ENCODE measurements at regions not wholly inside any gene's neighbourhood (a gene's known extent, or its start where the extent isn't known, plus 50 kb on each side); places are given as distances from the start of the nearest gene placed in this dataset.

DNA sequence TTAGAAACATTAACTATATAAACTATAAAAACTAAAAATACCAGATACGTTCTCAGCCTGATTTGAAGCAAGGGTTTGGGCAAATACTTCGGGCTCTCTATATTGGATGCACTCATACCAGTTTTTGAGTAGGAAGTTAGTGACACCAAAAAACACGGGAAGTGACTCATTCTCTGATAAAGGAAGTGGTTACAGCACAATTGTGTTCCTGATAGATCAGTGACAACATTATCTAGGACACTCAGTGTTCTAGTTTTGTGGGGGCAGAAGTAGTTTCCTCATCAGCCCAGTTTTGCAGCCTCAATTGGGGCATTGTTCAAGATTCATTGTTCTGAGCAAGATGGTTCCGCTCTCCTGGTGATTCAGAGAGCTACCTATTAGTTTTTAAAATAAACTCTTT is 469.6 kb upstream of the DPPA4 start:
- WGBS (ENCODE audit: extremely low coverage, insufficient read length, low lambda C conversion rate): no CpG with 5 or more reads among the region's 4 CpGs
- no peak overlapping the region for H2BK15ac ChIP-seq (ENCODE audit: low read depth, low read length)
- DNase-seq: no peak

More for the DNA sequence above, 469.6 kb upstream of the DPPA4 start:
- no peaks in the 10 kb centered on the region for H3K79me1 ChIP-seq (ENCODE audit: insufficient read depth, low read depth, low read length, poor library complexity, severe bottlenecking)
- H2BK20ac ChIP-seq (ENCODE audit: low read depth, low read length, poor library complexity, severe bottlenecking): no peak overlapping the region
- no peak overlapping the region for H3K4me2 ChIP-seq (ENCODE audit: insufficient read depth, insufficient read length, low read length)
- H2BK120ac ChIP-seq (ENCODE audit: low read depth, low read length, poor library complexity, severe bottlenecking): no peak overlapping the region
- H3K23ac ChIP-seq (ENCODE audit: insufficient read length, low read depth, low read length): no peak overlapping the region
- no peaks in the 10 kb centered on the region for H3K9me3 Mint-ChIP-seq
- H4K5ac ChIP-seq (ENCODE audit: insufficient read length, low read depth, low read length): no peak overlapping the region
- H3K36me3 Mint-ChIP-seq (ENCODE audit: insufficient read depth in 1 of 3, low read depth in 3 of 3): no peaks in the 10 kb centered on the region; a peak in 2 of 7 replicates
- H4K20me1 ChIP-seq (ENCODE audit: control insufficient read depth, insufficient read depth, insufficient read length): no peaks in the 10 kb centered on the region
- H3K27ac Mint-ChIP-seq: peak overlapping the region in 1 of 3 experiments; percentile 51; a peak in 1 of 7 replicates
- TF ChIP-seq, protein P1, sequence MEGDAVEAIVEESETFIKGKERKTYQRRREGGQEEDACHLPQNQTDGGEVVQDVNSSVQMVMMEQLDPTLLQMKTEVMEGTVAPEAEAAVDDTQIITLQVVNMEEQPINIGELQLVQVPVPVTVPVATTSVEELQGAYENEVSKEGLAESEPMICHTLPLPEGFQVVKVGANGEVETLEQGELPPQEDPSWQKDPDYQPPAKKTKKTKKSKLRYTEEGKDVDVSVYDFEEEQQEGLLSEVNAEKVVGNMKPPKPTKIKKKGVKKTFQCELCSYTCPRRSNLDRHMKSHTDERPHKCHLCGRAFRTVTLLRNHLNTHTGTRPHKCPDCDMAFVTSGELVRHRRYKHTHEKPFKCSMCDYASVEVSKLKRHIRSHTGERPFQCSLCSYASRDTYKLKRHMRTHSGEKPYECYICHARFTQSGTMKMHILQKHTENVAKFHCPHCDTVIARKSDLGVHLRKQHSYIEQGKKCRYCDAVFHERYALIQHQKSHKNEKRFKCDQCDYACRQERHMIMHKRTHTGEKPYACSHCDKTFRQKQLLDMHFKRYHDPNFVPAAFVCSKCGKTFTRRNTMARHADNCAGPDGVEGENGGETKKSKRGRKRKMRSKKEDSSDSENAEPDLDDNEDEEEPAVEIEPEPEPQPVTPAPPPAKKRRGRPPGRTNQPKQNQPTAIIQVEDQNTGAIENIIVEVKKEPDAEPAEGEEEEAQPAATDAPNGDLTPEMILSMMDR (conservative IDR thresholded peaks at IDR 0.05): no peak
- H3K9ac ChIP-seq (ENCODE audit: extremely low read depth, insufficient read length, low read length): no peak overlapping the region
- H3K4me1 ChIP-seq (ENCODE audit: insufficient read depth, low read length): no peaks in the 10 kb centered on the region
- H3K56ac ChIP-seq (ENCODE audit: insufficient read length, low read depth, low read length): no peak overlapping the region
- H2BK5ac ChIP-seq (ENCODE audit: insufficient read length, low read length): no peak overlapping the region
- H3K79me2 ChIP-seq (ENCODE audit: insufficient read depth, low read length): no peaks in the 10 kb centered on the region
- H3K27me3 Mint-ChIP-seq (ENCODE audit: low read depth): no peaks in the 10 kb centered on the region
- H3K23me2 ChIP-seq (ENCODE audit: insufficient read length, low read depth, low read length, poor library complexity, severe bottlenecking): no peaks in the 10 kb centered on the region
- no peaks in the 10 kb centered on the region for H3K27me3 ChIP-seq (ENCODE audit: insufficient read depth, low read length)
- H3T11ph ChIP-seq (ENCODE audit: low read length): no peak overlapping the region
- no peak overlapping the region for H3K27ac ChIP-seq (ENCODE audit: insufficient read length, low read depth, low read length)
- no peak overlapping the region for H2AK5ac ChIP-seq (ENCODE audit: insufficient read length, low read length)
- H2AFZ ChIP-seq (ENCODE audit: low read length): no peak overlapping the region
- no peak overlapping the region for H4K91ac ChIP-seq (ENCODE audit: insufficient read length, low read depth, low read length)
- H3K14ac ChIP-seq (ENCODE audit: insufficient read depth, low read length): no peak overlapping the region
- H2BK12ac ChIP-seq (ENCODE audit: insufficient read length, low read depth, low read length): no peak overlapping the region
- H3K4me1 Mint-ChIP-seq: peaks cover 8 to 10% of the 10 kb centered on the region in 2 experiments
- no peak overlapping the region for H3K18ac ChIP-seq (ENCODE audit: insufficient read length, low read depth, low read length)
- H3K4me3 Mint-ChIP-seq: no peak overlapping the region
- no peak overlapping the region for H3K4ac ChIP-seq (ENCODE audit: low read depth, low read length)
- no peak overlapping the region for H4K8ac ChIP-seq (replicated peaks; ENCODE audit: insufficient read length, low read depth, low read length)
- H3K9me3 ChIP-seq (ENCODE audit: control insufficient read depth, low read depth, low read length): no peaks in the 10 kb centered on the region

Measured in H9 (cell line).